ENCODE measurements at regions not wholly inside any gene's neighbourhood (a gene's known extent, or its start where the extent isn't known, plus 50 kb on each side); places are given as distances from the start of the nearest gene placed in this dataset.
"Not testable (repeated sequence)": the region's sequence is repeated elsewhere in the genome, so short reads cannot be mapped to it uniquely, and the experiment has no call there.

- Mint-ChIP-seq H3K4me3 (no peak overlapping the region), H3K9me3 (peaks cover 26% of the 10 kb centered on the region)
- intact Hi-C loops (cut with micrococcal nuclease) = no loop called here
Observed at GRCh38 chr4:28251831-28252230, 1391.2 kb downstream of the STIM2 start.

GRCh38 chr4:28254003-28254402 lies 1393.4 kb downstream of the STIM2 start:
- Mint-ChIP-seq H3K9me3 (peaks cover 28% of the 10 kb centered on the region), H3K4me1 (ENCODE audit: low read depth) (no peaks in the 10 kb centered on the region), H3K27ac (no peak overlapping the region), H3K27me3 (no peaks in the 10 kb centered on the region), H3K36me3 (ENCODE audit: low read depth) (no peaks in the 10 kb centered on the region), H3K4me3 (no peak overlapping the region)
- intact Hi-C loops (cut with micrococcal nuclease) = no loop called here

More at GRCh38 chr4:28251831-28252230, 1391.2 kb downstream of the STIM2 start:
- no peaks in the 10 kb centered on the region for H3K36me3 Mint-ChIP-seq (ENCODE audit: low read depth)
- H3K4me1 Mint-ChIP-seq (ENCODE audit: low read depth) = no peaks in the 10 kb centered on the region
- no peak overlapping the region for H3K27ac Mint-ChIP-seq
- H3K27me3 Mint-ChIP-seq = no peaks in the 10 kb centered on the region

GRCh38 chr4:28256295-28256694 lies 1395.7 kb downstream of the STIM2 start:
- Mint-ChIP-seq H3K9me3 (peaks cover 28% of the 10 kb centered on the region), H3K4me1 (ENCODE audit: low read depth) (no peaks in the 10 kb centered on the region), H3K36me3 (ENCODE audit: low read depth) (no peaks in the 10 kb centered on the region), H3K4me3 (no peak overlapping the region), H3K27me3 (no peaks in the 10 kb centered on the region), H3K27ac (no peak overlapping the region)
- intact Hi-C loops (cut with micrococcal nuclease) = no loop called here

- H3K27me3 Mint-ChIP-seq = no peaks in the 10 kb centered on the region
- H3K4me1 Mint-ChIP-seq (ENCODE audit: low read depth) = no peaks in the 10 kb centered on the region
- intact Hi-C loops (cut with micrococcal nuclease) = no loop called here
- H3K4me3 Mint-ChIP-seq = no peak overlapping the region
- H3K36me3 Mint-ChIP-seq (ENCODE audit: low read depth) = no peaks in the 10 kb centered on the region
- no peak overlapping the region for H3K27ac Mint-ChIP-seq
- H3K9me3 Mint-ChIP-seq = peaks cover 20% of the 10 kb centered on the region
Observed at GRCh38 chr4:28259951-28260350, 1399.3 kb downstream of the STIM2 start.

GRCh38 chr4:28267166-28267565 lies 1406.5 kb downstream of the STIM2 start:
- Mint-ChIP-seq H3K27me3 (no peaks in the 10 kb centered on the region), H3K36me3 (ENCODE audit: low read depth) (no peaks in the 10 kb centered on the region), H3K9me3 (peaks cover 6% of the 10 kb centered on the region), H3K4me3 (no peak overlapping the region), H3K4me1 (ENCODE audit: low read depth) (no peaks in the 10 kb centered on the region), H3K27ac (no peak overlapping the region)
- intact Hi-C loops (cut with micrococcal nuclease) = no loop called here

GRCh38 chr4:28269426-28269825 lies 1408.8 kb downstream of the STIM2 start:
- no peak overlapping the region for H3K4me3 Mint-ChIP-seq
- peaks cover 8% of the 10 kb centered on the region for H3K9me3 Mint-ChIP-seq
- H3K36me3 Mint-ChIP-seq (ENCODE audit: low read depth) = no peaks in the 10 kb centered on the region
- no peak overlapping the region for H3K27ac Mint-ChIP-seq
- no peaks in the 10 kb centered on the region for H3K4me1 Mint-ChIP-seq (ENCODE audit: low read depth)
- H3K27me3 Mint-ChIP-seq = no peaks in the 10 kb centered on the region
- intact Hi-C loops (cut with micrococcal nuclease) = no loop called here

GRCh38 chr4:28277931-28278330 lies 1417.3 kb downstream of the STIM2 start:
- Mint-ChIP-seq H3K9me3 (peaks cover 28% of the 10 kb centered on the region), H3K36me3 (ENCODE audit: low read depth) (no peaks in the 10 kb centered on the region), H3K27me3 (no peaks in the 10 kb centered on the region), H3K27ac (no peak overlapping the region), H3K4me3 (no peak overlapping the region), H3K4me1 (ENCODE audit: low read depth) (no peaks in the 10 kb centered on the region)
- intact Hi-C loops (cut with micrococcal nuclease) = no loop called here

- Mint-ChIP-seq H3K27ac (no peak overlapping the region), H3K4me1 (ENCODE audit: low read depth) (no peaks in the 10 kb centered on the region), H3K36me3 (ENCODE audit: low read depth) (no peaks in the 10 kb centered on the region), H3K9me3 (peaks cover 28% of the 10 kb centered on the region), H3K27me3 (no peaks in the 10 kb centered on the region), H3K4me3 (no peak overlapping the region)
- intact Hi-C loops (cut with micrococcal nuclease) = no loop called here
Observed at GRCh38 chr4:28278676-28279075, 1418.0 kb downstream of the STIM2 start.

GRCh38 chr4:28279249-28279648 lies 1418.6 kb downstream of the STIM2 start:
- no peaks in the 10 kb centered on the region for H3K4me1 Mint-ChIP-seq (ENCODE audit: low read depth)
- no peaks in the 10 kb centered on the region for H3K36me3 Mint-ChIP-seq (ENCODE audit: low read depth)
- no peak overlapping the region for H3K27ac Mint-ChIP-seq
- peaks cover 27% of the 10 kb centered on the region for H3K9me3 Mint-ChIP-seq
- H3K4me3 Mint-ChIP-seq = no peak overlapping the region
- intact Hi-C loops (cut with micrococcal nuclease) = no loop called here
- no peaks in the 10 kb centered on the region for H3K27me3 Mint-ChIP-seq

- peaks cover 29% of the 10 kb centered on the region for H3K9me3 Mint-ChIP-seq
- intact Hi-C loops (cut with micrococcal nuclease); H3K36me3 Mint-ChIP-seq (ENCODE audit: low read depth); H3K27ac Mint-ChIP-seq; H3K27me3 Mint-ChIP-seq; H3K4me3 Mint-ChIP-seq; H3K4me1 Mint-ChIP-seq (ENCODE audit: low read depth): not testable (repeated sequence)
Observed at GRCh38 chr4:28286266-28286665, 1425.6 kb downstream of the STIM2 start.

- intact Hi-C loops (cut with micrococcal nuclease) = no loop called here
- no peak overlapping the region for H3K27ac Mint-ChIP-seq
- no peak overlapping the region for H3K4me3 Mint-ChIP-seq
- H3K9me3 Mint-ChIP-seq = peaks cover 23% of the 10 kb centered on the region
- no peaks in the 10 kb centered on the region for H3K27me3 Mint-ChIP-seq
- no peaks in the 10 kb centered on the region for H3K36me3 Mint-ChIP-seq (ENCODE audit: low read depth)
- no peaks in the 10 kb centered on the region for H3K4me1 Mint-ChIP-seq (ENCODE audit: low read depth)
Observed at GRCh38 chr4:28287831-28288233, 1427.2 kb downstream of the STIM2 start.

GRCh38 chr4:28296239-28296638 lies 1435.6 kb downstream of the STIM2 start:
- no peaks in the 10 kb centered on the region for H3K27me3 Mint-ChIP-seq

GRCh38 chr4:28310926-28311325 lies 1450.3 kb downstream of the STIM2 start:
- Mint-ChIP-seq H3K4me3 (no peak overlapping the region), H3K27me3 (no peaks in the 10 kb centered on the region), H3K4me1 (ENCODE audit: low read depth) (no peaks in the 10 kb centered on the region), H3K9me3 (peaks cover 32% of the 10 kb centered on the region), H3K27ac (no peak overlapping the region), H3K36me3 (ENCODE audit: low read depth) (no peaks in the 10 kb centered on the region)
- intact Hi-C loops (cut with micrococcal nuclease) = no loop called here

More at GRCh38 chr4:28296239-28296638, 1435.6 kb downstream of the STIM2 start:
- intact Hi-C loops (cut with micrococcal nuclease) = no loop called here
- H3K36me3 Mint-ChIP-seq (ENCODE audit: low read depth) = no peaks in the 10 kb centered on the region
- H3K27ac Mint-ChIP-seq = no peak overlapping the region
- no peak overlapping the region for H3K4me3 Mint-ChIP-seq
- H3K9me3 Mint-ChIP-seq = no peaks in the 10 kb centered on the region
- H3K4me1 Mint-ChIP-seq (ENCODE audit: low read depth) = no peaks in the 10 kb centered on the region

- intact Hi-C loops (cut with micrococcal nuclease); H3K4me3 Mint-ChIP-seq; H3K4me1 Mint-ChIP-seq (ENCODE audit: low read depth); H3K36me3 Mint-ChIP-seq (ENCODE audit: low read depth); H3K27me3 Mint-ChIP-seq; H3K27ac Mint-ChIP-seq: not testable (repeated sequence)
- H3K9me3 Mint-ChIP-seq = peaks cover 21% of the 10 kb centered on the region
Observed at GRCh38 chr4:28312497-28312896, 1451.9 kb downstream of the STIM2 start.

All from dendritic cell treated with granulocyte-macrophage colony-stimulating factor and Interleukin-4, amounts not matched to agents 40 ng/mL and 50 ng/mL, for 4 days (primary cell).